Ishikawa (cell line): ENCODE measurements at regions not wholly inside any gene's neighbourhood (a gene's known extent, or its start where the extent isn't known, plus 50 kb on each side); places are given as distances from the start of the nearest gene placed in this dataset.

Experiments
- EP300 ChIP-seq: IDR thresholded peaks from 2 replicates; pipeline ENCODE4 v1.6.1; 2012; ENCODE audit warnings: borderline replicate concordance
- FOXM1 ChIP-seq: IDR thresholded peaks from 2 replicates; pipeline ENCODE4 v1.6.1; 2012; ENCODE audit warnings: low read depth, borderline replicate concordance
- NFIC ChIP-seq: IDR thresholded peaks from 2 replicates; pipeline ENCODE4 v1.6.1; 2012
- TAF1 ChIP-seq: IDR thresholded peaks from 2 replicates; pipeline ENCODE4 v1.6.1; 2012; ENCODE audit warnings: low read depth, mild to moderate bottlenecking
- YY1 ChIP-seq: IDR thresholded peaks from 2 replicates; pipeline ENCODE4 v1.6.1; 2012; ENCODE audit warnings: low read depth
- TF ChIP-seq, protein P1 (sequence below): IDR thresholded peaks from 2 replicates; pipeline ENCODE4 v1.6.1; 2012
- TF ChIP-seq, protein P2 (sequence below): IDR thresholded peaks from 2 replicates; pipeline ENCODE4 v1.6.1; 2012; ENCODE audit warnings: low read depth, mild to moderate bottlenecking

DNA sequence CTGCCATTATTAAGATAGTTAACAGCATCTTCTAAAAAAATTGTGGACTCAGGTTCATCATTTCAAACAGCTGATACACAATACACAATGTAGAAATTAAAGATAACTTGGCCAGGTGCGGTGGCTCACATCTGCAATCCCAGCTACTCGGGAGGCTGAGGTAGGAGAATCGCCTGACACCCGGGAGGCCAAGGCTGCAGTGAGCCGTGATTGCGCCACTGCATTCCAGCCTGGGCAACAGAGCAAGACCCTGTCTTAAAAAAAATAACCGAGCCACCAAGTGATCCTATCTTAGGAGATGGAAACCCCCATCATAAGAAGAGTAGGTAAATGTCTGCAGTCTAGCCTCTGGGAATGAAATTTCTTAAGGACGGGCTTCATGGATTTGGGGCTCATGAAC lies 241.7 kb downstream of the PIK3R1 start:
- TF ChIP-seq NFIC (no peak), EP300 (no peak), TAF1 (no peak), FOXM1 (no peak), YY1 (no peak)
- TF ChIP-seq, protein P1, sequence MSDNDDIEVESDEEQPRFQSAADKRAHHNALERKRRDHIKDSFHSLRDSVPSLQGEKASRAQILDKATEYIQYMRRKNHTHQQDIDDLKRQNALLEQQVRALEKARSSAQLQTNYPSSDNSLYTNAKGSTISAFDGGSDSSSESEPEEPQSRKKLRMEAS = no peak
- TF ChIP-seq, protein P2, sequence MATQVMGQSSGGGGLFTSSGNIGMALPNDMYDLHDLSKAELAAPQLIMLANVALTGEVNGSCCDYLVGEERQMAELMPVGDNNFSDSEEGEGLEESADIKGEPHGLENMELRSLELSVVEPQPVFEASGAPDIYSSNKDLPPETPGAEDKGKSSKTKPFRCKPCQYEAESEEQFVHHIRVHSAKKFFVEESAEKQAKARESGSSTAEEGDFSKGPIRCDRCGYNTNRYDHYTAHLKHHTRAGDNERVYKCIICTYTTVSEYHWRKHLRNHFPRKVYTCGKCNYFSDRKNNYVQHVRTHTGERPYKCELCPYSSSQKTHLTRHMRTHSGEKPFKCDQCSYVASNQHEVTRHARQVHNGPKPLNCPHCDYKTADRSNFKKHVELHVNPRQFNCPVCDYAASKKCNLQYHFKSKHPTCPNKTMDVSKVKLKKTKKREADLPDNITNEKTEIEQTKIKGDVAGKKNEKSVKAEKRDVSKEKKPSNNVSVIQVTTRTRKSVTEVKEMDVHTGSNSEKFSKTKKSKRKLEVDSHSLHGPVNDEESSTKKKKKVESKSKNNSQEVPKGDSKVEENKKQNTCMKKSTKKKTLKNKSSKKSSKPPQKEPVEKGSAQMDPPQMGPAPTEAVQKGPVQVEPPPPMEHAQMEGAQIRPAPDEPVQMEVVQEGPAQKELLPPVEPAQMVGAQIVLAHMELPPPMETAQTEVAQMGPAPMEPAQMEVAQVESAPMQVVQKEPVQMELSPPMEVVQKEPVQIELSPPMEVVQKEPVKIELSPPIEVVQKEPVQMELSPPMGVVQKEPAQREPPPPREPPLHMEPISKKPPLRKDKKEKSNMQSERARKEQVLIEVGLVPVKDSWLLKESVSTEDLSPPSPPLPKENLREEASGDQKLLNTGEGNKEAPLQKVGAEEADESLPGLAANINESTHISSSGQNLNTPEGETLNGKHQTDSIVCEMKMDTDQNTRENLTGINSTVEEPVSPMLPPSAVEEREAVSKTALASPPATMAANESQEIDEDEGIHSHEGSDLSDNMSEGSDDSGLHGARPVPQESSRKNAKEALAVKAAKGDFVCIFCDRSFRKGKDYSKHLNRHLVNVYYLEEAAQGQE = no peak
